ENCODE measurements at regions not wholly inside any gene's neighbourhood (a gene's known extent, or its start where the extent isn't known, plus 50 kb on each side); places are given as distances from the start of the nearest gene placed in this dataset.

DNA sequence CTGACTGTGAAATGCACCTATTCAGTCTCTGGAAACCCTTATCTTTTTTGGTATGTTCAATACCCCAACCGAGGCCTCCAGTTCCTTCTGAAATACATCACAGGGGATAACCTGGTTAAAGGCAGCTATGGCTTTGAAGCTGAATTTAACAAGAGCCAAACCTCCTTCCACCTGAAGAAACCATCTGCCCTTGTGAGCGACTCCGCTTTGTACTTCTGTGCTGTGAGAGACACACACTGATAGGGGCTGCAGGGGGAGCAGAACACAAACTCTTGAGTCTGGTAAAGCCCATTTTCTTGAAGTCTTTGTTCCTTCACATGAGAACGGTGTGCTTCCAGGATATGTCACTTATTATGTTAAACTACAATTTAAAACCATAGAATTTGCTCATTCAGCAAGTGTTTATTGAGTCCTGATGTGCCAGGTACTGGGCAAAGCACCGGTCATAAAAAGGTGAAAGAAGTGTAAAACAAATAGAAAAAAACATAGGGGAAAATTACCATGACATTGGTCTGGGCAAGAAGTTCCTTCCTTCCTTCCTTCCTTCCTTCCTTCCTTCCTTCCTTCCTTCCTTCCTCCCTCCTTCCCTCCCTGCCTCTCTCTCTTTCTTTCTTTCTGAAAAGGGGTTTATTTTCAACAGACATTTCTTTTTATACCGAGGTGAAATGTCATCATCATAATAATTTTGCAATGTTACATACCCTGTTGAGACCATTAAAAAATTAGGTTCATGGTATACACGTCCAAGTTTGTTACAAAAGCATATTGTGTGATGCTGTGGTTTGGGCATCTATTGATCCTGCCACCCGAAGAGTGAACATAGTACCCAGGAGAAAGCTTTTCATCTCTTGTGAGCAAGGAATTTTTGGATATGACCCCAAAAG, 50.7 kb upstream of the OR4E1 start:
- H3K4me3 ChIP-seq (ENCODE audit: control insufficient read depth, low read depth, low read length), result no peak overlapping the region
- TF ChIP-seq, protein P1, sequence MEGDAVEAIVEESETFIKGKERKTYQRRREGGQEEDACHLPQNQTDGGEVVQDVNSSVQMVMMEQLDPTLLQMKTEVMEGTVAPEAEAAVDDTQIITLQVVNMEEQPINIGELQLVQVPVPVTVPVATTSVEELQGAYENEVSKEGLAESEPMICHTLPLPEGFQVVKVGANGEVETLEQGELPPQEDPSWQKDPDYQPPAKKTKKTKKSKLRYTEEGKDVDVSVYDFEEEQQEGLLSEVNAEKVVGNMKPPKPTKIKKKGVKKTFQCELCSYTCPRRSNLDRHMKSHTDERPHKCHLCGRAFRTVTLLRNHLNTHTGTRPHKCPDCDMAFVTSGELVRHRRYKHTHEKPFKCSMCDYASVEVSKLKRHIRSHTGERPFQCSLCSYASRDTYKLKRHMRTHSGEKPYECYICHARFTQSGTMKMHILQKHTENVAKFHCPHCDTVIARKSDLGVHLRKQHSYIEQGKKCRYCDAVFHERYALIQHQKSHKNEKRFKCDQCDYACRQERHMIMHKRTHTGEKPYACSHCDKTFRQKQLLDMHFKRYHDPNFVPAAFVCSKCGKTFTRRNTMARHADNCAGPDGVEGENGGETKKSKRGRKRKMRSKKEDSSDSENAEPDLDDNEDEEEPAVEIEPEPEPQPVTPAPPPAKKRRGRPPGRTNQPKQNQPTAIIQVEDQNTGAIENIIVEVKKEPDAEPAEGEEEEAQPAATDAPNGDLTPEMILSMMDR (IDR thresholded peaks at IDR 0.05; ENCODE audit: control insufficient read depth, insufficient read depth, low read depth, low read length, missing control alignments), result no peak
- no peak for DNase-seq (ENCODE audit: low read depth)

DNA sequence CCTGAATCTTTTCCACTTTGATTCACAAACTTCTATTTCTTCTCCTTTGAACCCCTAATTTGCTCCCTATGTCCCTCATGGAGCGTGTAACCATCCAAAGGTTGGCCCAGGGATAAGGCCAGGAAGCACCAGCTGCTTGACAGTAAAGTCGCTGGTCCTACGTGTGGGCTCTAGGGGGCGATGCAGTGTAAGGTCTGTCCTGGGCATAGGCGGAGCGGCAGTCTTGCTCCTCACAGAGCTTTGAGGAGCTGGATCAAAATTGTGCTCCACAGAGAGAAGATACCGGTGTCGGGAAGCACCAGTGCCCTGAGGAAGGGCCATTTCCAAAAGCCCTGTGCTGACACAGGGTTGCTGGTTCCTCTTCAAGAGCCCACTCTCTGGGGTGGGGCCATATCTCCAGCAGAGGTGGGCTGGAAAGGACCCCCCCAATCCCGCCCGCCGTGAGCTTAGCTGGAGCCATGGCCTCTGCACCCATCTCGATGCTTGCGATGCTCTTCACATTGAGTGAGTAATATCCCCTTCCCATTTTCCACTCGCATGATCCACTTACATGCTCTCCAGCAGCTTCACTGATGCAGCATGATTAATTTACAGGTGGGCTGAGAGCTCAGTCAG, 49.9 kb upstream of the OR4E1 start:
- no peak overlapping the region for H3K4me3 ChIP-seq (ENCODE audit: control insufficient read depth, low read depth, low read length)
- no peak for DNase-seq (ENCODE audit: low read depth)
- TF ChIP-seq, protein P1 (IDR thresholded peaks at IDR 0.05; ENCODE audit: control insufficient read depth, insufficient read depth, low read depth, low read length, missing control alignments), result no peak

Measured in AG09309 (cell line).